Ureter (tissue), 1 donor: ENCODE measurements at regions not wholly inside any gene's neighbourhood (a gene's known extent, or its start where the extent isn't known, plus 50 kb on each side); places are given as distances from the start of the nearest gene placed in this dataset.

Experiments used
- DNase-seq: peaks from one replicate; pipeline ENCODE4 v3.0.0-alpha.2; 2020; ENCODE audit warnings: low spot score
- donor health status: DM: yes; HTN: yes; CAD: no.

GRCh38 chr4:4808086-4808485 lies 51.4 kb upstream of the MSX1 start:
- no peak for DNase-seq

GRCh38 chr4:4805887-4806286 lies 53.6 kb upstream of the MSX1 start:
- no peak for DNase-seq

DNA sequence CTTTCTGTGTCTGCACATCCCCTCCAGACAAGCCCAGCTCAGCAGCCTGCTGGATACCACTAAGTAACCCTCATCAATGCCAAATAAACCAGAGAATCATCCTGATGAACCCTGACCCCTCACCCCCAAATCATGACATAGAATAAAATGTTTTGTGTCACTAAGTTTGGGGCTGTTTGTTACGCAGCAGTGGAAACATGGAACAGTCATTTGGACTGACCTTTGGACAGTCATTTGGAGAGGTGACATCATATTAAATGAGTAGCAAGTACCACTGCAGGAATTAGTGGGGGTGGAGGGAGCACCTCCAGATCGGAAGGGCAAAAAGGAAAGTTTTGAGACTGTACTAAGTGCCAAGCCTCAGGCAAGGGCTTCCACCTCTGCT lies 55.6 kb upstream of the MSX1 start:
- DNase-seq: no peak

DNA sequence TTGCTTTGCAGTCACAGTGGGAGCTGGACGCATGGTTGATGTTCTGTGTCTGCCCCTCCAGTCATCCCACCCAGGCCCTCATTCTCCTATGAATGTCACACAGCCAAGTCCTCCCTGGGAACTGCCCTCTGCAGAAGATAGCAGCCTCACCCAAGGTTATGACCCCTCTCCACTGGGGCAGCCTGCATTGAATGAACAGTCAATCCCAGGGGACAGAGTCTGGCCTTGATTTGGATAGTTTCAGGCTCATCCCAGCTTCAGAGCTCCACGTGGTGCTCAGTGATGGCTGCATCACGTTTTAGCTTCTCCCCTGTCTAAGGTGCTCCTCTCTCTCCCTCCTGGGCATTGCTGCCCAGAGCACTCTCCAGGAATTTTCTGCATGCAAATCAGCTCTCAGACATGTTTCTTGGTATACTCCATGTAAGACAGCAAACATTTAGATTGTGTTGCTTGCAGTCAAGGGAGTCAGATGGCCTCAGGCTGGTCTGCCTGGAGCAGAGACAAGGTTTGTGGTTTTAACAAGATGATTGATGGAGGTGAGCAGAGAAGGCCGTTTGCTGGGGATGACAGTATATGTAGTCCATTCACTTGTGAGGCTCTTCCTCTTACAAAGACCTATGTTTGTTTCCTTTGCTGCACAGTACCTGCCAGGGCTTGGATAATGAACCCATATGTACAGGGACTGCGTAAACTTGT lies 56.1 kb upstream of the MSX1 start:
- no peak for DNase-seq

- no peak for DNase-seq
These were observed 58.6 kb upstream of the MSX1 start for GRCh38 chr4:4800646-4801408.

- no peak for DNase-seq
These were observed 65.0 kb upstream of the MSX1 start for GRCh38 chr4:4794421-4794820.

- no peak for DNase-seq
These were observed 67.0 kb upstream of the MSX1 start for GRCh38 chr4:4792466-4792865.

DNA sequence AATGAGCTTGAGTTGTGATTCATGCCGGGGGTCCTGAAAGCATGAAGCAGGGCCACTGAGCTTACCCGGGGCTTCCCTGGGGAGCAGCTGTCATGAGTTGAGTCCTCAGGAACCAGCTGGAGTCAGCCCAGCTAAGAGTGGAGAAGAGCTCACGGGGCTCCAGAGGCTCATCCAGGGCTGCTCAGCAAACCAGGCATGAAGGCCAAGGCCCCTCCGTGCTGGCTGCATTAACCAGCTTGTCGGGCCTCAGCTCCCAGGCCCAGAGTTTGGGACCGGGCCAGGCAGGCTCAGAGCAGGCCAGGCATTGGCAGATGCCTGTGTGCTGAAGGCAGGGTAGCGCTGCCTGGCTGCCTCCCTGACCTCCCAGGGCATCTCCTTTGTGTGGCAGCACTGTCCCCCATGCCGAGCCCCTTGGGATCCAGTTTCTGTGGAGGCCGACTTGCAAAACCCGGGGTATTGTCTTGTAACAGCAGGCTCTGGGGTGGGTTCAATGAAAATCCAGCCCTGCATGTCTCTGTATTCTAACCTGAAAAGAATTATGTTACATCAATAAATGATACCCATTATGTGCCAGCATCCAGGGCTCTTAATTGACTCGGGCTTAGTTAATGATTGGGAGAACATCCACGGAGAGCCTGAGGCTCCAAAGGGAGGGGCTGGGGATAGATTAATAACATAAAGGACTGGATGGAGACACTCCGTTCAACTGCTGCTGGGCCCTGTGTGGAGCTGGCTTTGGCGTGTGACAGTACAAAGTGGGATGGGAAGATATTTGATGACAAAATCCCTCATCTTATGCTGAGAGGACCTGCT lies 68.0 kb upstream of the MSX1 start:
- DNase-seq: no peak

DNA sequence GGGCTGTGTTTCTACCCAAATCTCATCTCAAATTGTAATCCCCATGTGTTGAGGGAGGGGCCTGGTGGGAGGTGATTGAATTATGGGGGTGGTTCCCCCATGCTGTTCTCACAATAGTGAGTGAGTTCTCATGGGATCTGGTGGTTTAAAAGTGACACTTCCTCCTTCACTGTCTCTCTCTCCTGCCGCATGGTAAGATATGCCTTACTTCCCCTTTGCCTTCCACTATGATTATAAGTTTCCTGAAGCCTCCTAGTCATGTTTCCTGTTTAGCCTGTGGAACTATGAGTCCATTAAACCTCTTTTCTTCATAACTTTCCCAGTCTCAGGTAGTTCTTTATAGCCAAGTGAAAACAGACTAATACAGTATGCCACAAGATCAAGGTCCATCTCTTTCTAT lies 70.0 kb upstream of the MSX1 start:
- DNase-seq: no peak

GRCh38 chr4:4788573-4788972 lies 70.9 kb upstream of the MSX1 start:
- no peak for DNase-seq

DNA sequence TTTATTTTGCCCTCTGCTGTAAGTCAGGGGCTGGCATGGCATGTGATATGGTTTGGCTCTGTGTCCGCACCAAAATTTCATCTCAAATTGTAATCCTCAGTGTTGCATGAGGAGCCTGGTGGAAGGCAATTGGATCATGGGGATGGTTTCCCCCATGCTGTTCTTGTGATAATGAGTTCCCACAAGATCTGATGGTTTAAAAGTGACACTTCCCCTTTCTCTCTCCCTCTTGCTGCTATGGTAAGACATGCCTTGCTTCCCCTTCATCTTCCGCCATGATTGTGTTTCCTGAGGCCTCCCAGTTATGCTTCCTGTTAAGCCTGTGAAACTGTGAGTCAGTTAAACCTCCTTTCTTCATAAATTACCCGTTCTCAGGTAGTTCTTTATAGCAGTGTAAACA lies 72.0 kb upstream of the MSX1 start:
- no peak for DNase-seq

DNA sequence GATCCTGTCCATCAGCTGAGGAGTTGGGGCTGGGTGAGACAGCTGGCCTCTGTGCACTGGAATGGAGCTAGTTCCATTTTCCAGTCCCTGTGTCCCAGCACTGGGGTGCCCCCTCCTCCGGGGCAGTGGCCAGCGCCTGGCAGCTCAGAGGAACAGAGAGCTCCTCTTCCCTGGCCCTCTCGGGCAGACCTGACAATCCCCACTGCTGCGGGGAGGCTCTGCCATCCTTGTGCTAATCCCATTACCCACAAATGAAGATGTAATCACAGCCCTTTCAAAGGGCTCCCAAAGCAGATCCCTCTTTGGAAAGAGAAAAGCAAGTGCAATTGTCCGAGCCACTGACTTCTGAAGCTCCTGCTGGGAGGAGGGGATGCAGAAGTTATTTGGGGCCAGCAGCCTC lies 75.1 kb upstream of the MSX1 start:
- no peak for DNase-seq

DNA sequence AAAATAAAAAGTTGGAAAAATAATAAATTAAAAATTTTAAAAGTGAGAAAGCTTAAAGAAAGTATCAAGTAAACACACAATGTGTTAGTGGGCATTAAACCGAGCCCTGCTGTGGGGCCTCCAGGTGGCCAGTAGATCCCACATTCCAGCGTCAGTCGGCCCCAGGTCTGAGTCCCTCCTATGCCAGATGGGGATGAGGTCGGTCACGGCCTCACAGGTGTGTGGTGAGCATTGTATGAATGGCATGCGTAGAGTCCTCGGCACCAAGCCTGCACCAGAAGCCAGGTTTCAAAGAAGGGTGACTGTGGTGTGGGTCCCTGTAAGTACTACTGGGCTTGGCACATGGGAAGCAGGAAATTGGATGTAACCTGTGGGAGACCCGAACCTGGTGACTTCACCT lies 75.6 kb upstream of the MSX1 start:
- DNase-seq: no peak

- DNase-seq: no peak
These were observed 76.5 kb upstream of the MSX1 start for GRCh38 chr4:4782969-4783368.

DNA sequence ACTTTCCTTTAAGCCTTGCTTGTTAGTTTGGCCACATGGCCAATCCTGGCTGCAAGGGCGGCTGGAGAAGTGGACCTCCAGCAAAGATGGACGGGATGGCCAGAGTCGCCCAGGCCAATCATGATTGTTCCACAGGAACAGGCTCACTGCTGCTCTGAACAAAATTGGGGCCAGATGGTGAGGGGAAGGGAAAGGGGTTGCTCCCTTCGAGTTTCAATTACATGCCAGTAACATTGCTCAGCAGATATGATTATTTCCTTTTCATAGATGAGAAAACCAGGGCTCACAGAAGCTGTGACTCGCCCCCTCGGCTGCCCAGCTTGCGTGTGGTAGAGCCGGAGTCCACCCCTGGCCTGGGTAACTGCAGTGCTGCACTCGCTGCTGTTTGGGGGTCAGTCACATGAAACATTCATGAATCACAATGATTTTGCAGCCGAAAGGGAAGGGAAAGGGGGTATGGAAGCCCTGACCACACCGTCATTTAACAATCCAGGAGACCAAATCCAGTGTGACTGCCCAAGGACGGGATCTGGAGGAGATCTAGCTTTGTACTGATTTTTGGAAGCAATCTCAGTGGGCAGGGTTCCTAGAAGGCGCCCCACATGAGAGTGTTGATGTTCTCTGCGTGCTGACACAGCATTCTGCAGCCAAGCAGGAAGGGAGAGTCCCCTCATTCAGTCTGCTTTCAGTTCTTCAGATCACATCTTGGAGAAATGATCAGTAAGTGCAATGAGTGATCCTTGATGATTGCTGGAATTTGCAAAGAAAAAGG lies 77.3 kb upstream of the MSX1 start:
- no peak for DNase-seq

- DNase-seq: no peak
These were observed 78.7 kb upstream of the MSX1 start for GRCh38 chr4:4780729-4781244.

DNA sequence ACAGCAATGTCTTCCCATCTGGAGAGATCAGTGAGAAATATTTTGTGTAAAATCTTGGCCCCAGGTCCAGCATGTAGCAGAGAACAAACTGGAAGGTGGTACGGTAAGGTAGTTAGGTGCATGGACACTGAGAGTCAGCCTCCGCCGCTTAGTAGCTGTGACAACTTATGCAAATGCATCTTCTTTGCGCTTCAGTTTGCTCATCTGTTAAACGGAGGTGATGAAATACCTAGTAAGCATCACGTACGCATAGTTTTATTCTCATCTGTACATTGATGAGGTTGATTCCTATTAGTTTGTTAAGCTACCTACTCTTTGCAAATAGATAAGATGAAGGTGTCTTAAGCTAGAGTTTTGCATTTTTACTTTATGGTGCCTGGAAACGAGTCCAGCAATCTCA lies 80.0 kb upstream of the MSX1 start:
- DNase-seq: no peak

DNA sequence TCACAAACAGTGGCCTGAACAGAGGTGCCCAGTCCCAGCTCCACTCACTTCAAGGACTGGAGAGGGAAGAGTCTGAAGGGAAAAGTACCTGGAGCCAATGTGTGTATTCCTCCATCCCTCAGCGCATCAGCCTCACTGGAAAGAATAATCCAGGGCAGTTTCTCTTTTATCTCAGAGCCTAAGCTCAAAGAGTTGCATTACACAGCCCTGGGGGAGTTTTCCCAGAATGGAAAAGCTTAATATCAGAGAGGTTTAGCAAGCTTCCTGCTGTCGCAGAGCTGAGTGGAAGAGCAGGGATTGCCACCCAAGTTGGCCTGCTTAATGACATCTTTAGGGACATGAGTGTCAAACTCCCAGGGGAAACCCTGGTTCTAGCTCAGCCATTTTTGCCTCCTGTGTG lies 80.4 kb upstream of the MSX1 start:
- DNase-seq: no peak

- DNase-seq: no peak
These were observed 80.9 kb upstream of the MSX1 start for GRCh38 chr4:4778554-4778953.

- no peak for DNase-seq
These were observed 82.5 kb upstream of the MSX1 start for GRCh38 chr4:4776934-4777333.

DNA sequence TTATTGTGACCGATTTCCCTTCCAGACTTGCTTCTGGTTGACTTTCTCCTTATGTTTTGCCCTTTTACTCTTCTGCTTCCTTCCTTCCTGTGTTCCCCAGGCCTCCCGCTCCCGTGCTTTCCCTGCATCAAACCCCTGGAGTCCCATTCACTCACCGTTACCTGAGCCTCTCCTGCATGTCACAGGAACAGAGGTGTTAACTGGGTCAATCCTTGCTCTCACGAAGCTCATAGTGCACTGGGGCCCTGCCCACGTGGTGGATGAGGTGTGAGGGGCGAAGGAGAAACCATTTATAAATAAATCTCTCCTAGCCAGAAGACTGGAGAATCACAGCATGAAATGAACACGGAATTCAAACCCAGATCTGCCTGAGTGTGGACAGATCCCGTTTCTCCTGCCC lies 83.1 kb upstream of the MSX1 start:
- DNase-seq: no peak

DNA sequence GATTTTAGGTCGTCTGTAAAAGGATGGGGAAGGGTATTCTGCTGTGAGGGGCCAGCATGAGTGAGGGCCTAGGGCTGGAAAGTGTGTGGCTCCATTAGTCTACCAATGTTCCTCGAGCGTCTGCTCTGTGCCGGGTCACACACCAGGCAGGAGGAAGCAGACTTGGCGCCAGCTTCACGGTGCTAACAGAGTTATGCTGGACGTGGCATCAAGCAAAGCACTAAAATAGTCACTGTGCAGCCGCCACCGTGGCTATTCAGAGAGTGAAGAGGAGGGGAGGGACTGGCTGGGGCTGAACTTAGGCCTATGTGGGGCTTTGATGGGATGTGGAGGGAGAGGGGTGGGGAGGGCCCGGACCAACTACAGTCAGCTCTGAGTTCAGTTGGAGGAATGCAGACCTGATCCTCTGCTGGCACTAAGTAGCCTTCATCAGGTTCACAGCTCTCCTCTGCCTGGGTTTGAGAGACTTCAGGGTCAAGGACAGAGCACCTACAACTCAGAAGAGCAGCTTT lies 83.9 kb upstream of the MSX1 start:
- DNase-seq: no peak
